ENCODE measurements at regions not wholly inside any gene's neighbourhood (a gene's known extent, or its start where the extent isn't known, plus 50 kb on each side); places are given as distances from the start of the nearest gene placed in this dataset.

GRCh38 chr13:59247171-59247570, 916.6 kb downstream of the DIAPH3 start:
- TF ChIP-seq, protein P1, sequence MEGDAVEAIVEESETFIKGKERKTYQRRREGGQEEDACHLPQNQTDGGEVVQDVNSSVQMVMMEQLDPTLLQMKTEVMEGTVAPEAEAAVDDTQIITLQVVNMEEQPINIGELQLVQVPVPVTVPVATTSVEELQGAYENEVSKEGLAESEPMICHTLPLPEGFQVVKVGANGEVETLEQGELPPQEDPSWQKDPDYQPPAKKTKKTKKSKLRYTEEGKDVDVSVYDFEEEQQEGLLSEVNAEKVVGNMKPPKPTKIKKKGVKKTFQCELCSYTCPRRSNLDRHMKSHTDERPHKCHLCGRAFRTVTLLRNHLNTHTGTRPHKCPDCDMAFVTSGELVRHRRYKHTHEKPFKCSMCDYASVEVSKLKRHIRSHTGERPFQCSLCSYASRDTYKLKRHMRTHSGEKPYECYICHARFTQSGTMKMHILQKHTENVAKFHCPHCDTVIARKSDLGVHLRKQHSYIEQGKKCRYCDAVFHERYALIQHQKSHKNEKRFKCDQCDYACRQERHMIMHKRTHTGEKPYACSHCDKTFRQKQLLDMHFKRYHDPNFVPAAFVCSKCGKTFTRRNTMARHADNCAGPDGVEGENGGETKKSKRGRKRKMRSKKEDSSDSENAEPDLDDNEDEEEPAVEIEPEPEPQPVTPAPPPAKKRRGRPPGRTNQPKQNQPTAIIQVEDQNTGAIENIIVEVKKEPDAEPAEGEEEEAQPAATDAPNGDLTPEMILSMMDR (IDR thresholded peaks at IDR 0.05), result no peak
- TF ChIP-seq POLR2A (IDR thresholded peaks at IDR 0.05), result no peak
